ENCODE measurements at regions not wholly inside any gene's neighbourhood (a gene's known extent, or its start where the extent isn't known, plus 50 kb on each side); places are given as distances from the start of the nearest gene placed in this dataset.

- no peak for DNase-seq (ENCODE audit: extremely low spot score)
- CTCF ChIA-PET = no interaction called here
- no peak for TF ChIP-seq CTCF (IDR thresholded peaks at IDR 0.05; ENCODE audit: control extremely low read depth, extremely low read depth, low read depth, missing control alignments)
- POLR2A ChIA-PET = no interaction called here
These were observed 527.4 kb downstream of the RNF144A start for GRCh38 chr2:7444626-7445025.

GRCh38 chr2:7448578-7449264, 531.5 kb downstream of the RNF144A start:
- no peak for DNase-seq (ENCODE audit: extremely low spot score)
- CTCF ChIA-PET = interaction anchor here (1.2 to 1.3 kb wide), 2 partner anchors 8 to 21 kb away, joined by 3 read pairs; no protein-coding TSS in a partner anchor
- no peak for TF ChIP-seq CTCF (IDR thresholded peaks at IDR 0.05; ENCODE audit: control extremely low read depth, extremely low read depth, low read depth, missing control alignments)
- POLR2A ChIA-PET = no interaction called here

GRCh38 chr2:7449298-7449697, 532.1 kb downstream of the RNF144A start:
- CTCF ChIA-PET = interaction anchor here (1.2 to 1.3 kb wide), 2 partner anchors 8 to 21 kb away, joined by 3 read pairs; no protein-coding TSS in a partner anchor
- DNase-seq (ENCODE audit: extremely low spot score) = no peak
- no peak for TF ChIP-seq CTCF (IDR thresholded peaks at IDR 0.05; ENCODE audit: control extremely low read depth, extremely low read depth, low read depth, missing control alignments)
- POLR2A ChIA-PET = no interaction called here

- ChIA-PET POLR2A (no interaction called here), CTCF (interaction anchor here (1.2 to 1.3 kb wide), 2 partner anchors 10 to 22 kb away, joined by 3 read pairs; no protein-coding TSS in a partner anchor)
- no peak for DNase-seq (ENCODE audit: extremely low spot score)
These were observed 533.1 kb downstream of the RNF144A start for GRCh38 chr2:7450188-7450832.

GRCh38 chr2:7450833-7451190, 533.6 kb downstream of the RNF144A start:
- POLR2A ChIA-PET = no interaction called here
- TF ChIP-seq CTCF (IDR thresholded peaks at IDR 0.05; ENCODE audit: control extremely low read depth, extremely low read depth, low read depth, missing control alignments) = no peak
- CTCF ChIA-PET = no interaction called here
- DNase-seq (ENCODE audit: extremely low spot score) = no peak

More at GRCh38 chr2:7450188-7450832, 533.1 kb downstream of the RNF144A start:
- no peak for TF ChIP-seq CTCF (IDR thresholded peaks at IDR 0.05; ENCODE audit: control extremely low read depth, extremely low read depth, low read depth, missing control alignments)

- no peak for TF ChIP-seq CTCF (IDR thresholded peaks at IDR 0.05; ENCODE audit: control extremely low read depth, extremely low read depth, low read depth, missing control alignments)
- DNase-seq (ENCODE audit: extremely low spot score) = no peak
- ChIA-PET POLR2A (no interaction called here), CTCF (no interaction called here)
These were observed 535.1 kb downstream of the RNF144A start for GRCh38 chr2:7452110-7452876.
